ENCODE measurements at regions not wholly inside any gene's neighbourhood (a gene's known extent, or its start where the extent isn't known, plus 50 kb on each side); places are given as distances from the start of the nearest gene placed in this dataset.

DNA sequence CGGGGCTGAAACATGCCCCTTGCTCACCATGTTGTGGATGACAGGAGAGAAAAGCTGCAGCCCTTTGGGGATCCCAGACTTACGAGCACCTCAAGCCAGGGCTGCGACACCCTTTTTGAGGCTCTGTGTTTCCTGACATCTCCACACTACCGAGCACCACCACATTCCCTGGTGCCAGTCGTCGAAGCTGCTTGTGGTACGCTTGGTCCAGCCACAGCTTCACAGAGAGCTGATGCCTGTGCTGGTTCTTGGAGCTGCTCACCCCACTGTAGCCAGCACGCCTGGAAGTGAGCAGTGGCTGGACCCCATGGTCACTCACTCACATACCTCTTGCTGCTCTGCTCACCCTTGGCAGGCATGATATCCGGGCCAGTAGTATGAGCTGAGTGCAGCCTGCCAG, 367.5 kb downstream of the SLITRK6 start:
- TF ChIP-seq POLR2A (IDR thresholded peaks at IDR 0.05) = no peak
- TF ChIP-seq, protein P1, sequence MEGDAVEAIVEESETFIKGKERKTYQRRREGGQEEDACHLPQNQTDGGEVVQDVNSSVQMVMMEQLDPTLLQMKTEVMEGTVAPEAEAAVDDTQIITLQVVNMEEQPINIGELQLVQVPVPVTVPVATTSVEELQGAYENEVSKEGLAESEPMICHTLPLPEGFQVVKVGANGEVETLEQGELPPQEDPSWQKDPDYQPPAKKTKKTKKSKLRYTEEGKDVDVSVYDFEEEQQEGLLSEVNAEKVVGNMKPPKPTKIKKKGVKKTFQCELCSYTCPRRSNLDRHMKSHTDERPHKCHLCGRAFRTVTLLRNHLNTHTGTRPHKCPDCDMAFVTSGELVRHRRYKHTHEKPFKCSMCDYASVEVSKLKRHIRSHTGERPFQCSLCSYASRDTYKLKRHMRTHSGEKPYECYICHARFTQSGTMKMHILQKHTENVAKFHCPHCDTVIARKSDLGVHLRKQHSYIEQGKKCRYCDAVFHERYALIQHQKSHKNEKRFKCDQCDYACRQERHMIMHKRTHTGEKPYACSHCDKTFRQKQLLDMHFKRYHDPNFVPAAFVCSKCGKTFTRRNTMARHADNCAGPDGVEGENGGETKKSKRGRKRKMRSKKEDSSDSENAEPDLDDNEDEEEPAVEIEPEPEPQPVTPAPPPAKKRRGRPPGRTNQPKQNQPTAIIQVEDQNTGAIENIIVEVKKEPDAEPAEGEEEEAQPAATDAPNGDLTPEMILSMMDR (IDR thresholded peaks at IDR 0.05) = no peak
- no peak for TF ChIP-seq POLR2AphosphoS5 (IDR thresholded peaks at IDR 0.05)

All from upper lobe of left lung (tissue), 4 donors.